ENCODE measurements at regions not wholly inside any gene's neighbourhood (a gene's known extent, or its start where the extent isn't known, plus 50 kb on each side); places are given as distances from the start of the nearest gene placed in this dataset.

GRCh38 chr6:44028789-44029310 lies 98.4 kb downstream of the MRPL14 start:
- no peak for DNase-seq (ENCODE audit: low spot score)

GRCh38 chr6:44025226-44025625 lies 102.0 kb downstream of the MRPL14 start:
- H4K20me1 ChIP-seq (ENCODE audit: insufficient read depth, poor library complexity, severe bottlenecking) = no peaks in the 10 kb centered on the region
- no peak for TF ChIP-seq EZH2 (IDR thresholded peaks at IDR 0.05; ENCODE audit: borderline replicate concordance)
- no peak for TF ChIP-seq CTCF (IDR thresholded peaks at IDR 0.05; ENCODE audit: poor library complexity)
- TF ChIP-seq EZH2phosphoT487 (IDR thresholded peaks at IDR 0.05; ENCODE audit: low read depth, severe bottlenecking, unreplicated experiment) = no peak
- WGBS (ENCODE audit: low lambda C conversion rate, missing lambda C conversion rate) = 67% methylated on average over 4 of the region's 4 CpGs
- DNase-seq (ENCODE audit: low spot score) = no peak
- no peaks in the 10 kb centered on the region for H3K9me2 ChIP-seq (replicated peaks; ENCODE audit: insufficient read depth)
- H3K79me2 ChIP-seq = no peaks in the 10 kb centered on the region
- H3K4me3 ChIP-seq = no peak overlapping the region
- no peak overlapping the region for H2AFZ ChIP-seq
- H3K27ac ChIP-seq = no peak overlapping the region
- H3K27me3 ChIP-seq = no peaks in the 10 kb centered on the region
- no peaks in the 10 kb centered on the region for H3K9me3 ChIP-seq (ENCODE audit: low read depth)
- H3K36me3 ChIP-seq (replicated peaks; ENCODE audit: insufficient read depth, low read depth) = no peaks in the 10 kb centered on the region
- H3K4me1 ChIP-seq (ENCODE audit: insufficient read depth) = no peaks in the 10 kb centered on the region
- H3K4me2 ChIP-seq = no peak overlapping the region

More at GRCh38 chr6:44028789-44029310, 98.4 kb downstream of the MRPL14 start:
- Histone ChIP-seq H3K4me2 (no peak overlapping the region), H2AFZ (no peak overlapping the region), H3K4me3 (no peak overlapping the region), H4K20me1 (ENCODE audit: insufficient read depth, poor library complexity, severe bottlenecking) (no peaks in the 10 kb centered on the region), H3K27me3 (no peaks in the 10 kb centered on the region), H3K27ac (peak overlapping the region; percentile 70), H3K9me2 (replicated peaks; ENCODE audit: insufficient read depth) (no peaks in the 10 kb centered on the region), H3K36me3 (replicated peaks; ENCODE audit: insufficient read depth, low read depth) (no peaks in the 10 kb centered on the region), H3K4me1 (ENCODE audit: insufficient read depth) (no peaks in the 10 kb centered on the region), H3K79me2 (no peaks in the 10 kb centered on the region), H3K9me3 (ENCODE audit: low read depth) (no peaks in the 10 kb centered on the region)
- 52% methylated on average over 3 of the region's 3 CpGs for WGBS (ENCODE audit: low lambda C conversion rate, missing lambda C conversion rate)
- TF ChIP-seq CTCF (IDR thresholded peaks at IDR 0.05; ENCODE audit: poor library complexity) (no peak), EZH2 (IDR thresholded peaks at IDR 0.05; ENCODE audit: borderline replicate concordance) (no peak), EZH2phosphoT487 (IDR thresholded peaks at IDR 0.05; ENCODE audit: low read depth, severe bottlenecking, unreplicated experiment) (no peak)

- 72% methylated on average over 7 of the region's 7 CpGs for WGBS (ENCODE audit: low lambda C conversion rate, missing lambda C conversion rate)
- no peak overlapping the region for H2AFZ ChIP-seq
- no peak for DNase-seq (ENCODE audit: low spot score)
Observed at GRCh38 chr6:44024574-44025219, 102.6 kb downstream of the MRPL14 start.

More at GRCh38 chr6:44024574-44025219, 102.6 kb downstream of the MRPL14 start:
- no peaks in the 10 kb centered on the region for H3K36me3 ChIP-seq (replicated peaks; ENCODE audit: insufficient read depth, low read depth)
- no peaks in the 10 kb centered on the region for H3K79me2 ChIP-seq
- H3K4me1 ChIP-seq (ENCODE audit: insufficient read depth) = no peaks in the 10 kb centered on the region
- no peaks in the 10 kb centered on the region for H3K9me2 ChIP-seq (replicated peaks; ENCODE audit: insufficient read depth)
- H3K27ac ChIP-seq = no peak overlapping the region
- H4K20me1 ChIP-seq (ENCODE audit: insufficient read depth, poor library complexity, severe bottlenecking) = no peaks in the 10 kb centered on the region
- no peaks in the 10 kb centered on the region for H3K27me3 ChIP-seq
- no peaks in the 10 kb centered on the region for H3K9me3 ChIP-seq (ENCODE audit: low read depth)
- H3K4me2 ChIP-seq = no peak overlapping the region
- H3K4me3 ChIP-seq = no peak overlapping the region
- TF ChIP-seq EZH2 (IDR thresholded peaks at IDR 0.05; ENCODE audit: borderline replicate concordance) = no peak
- TF ChIP-seq CTCF (IDR thresholded peaks at IDR 0.05; ENCODE audit: poor library complexity) = no peak
- TF ChIP-seq EZH2phosphoT487 (IDR thresholded peaks at IDR 0.05; ENCODE audit: low read depth, severe bottlenecking, unreplicated experiment) = no peak

Measured in hepatocyte (in vitro differentiated cells).